HepG2 (cell line): ENCODE measurements at regions not wholly inside any gene's neighbourhood (a gene's known extent, or its start where the extent isn't known, plus 50 kb on each side); places are given as distances from the start of the nearest gene placed in this dataset.

Source experiments
- ATAC-seq: fragments of 200-7000 bp; cut with Tn5 transposase; 3 replicates; pipeline ENCODE4 v1.9.1; 2020; ENCODE audit warnings: mild to moderate bottlenecking, moderate library complexity
- BruUV-seq: library from RNA; stranded (reverse); fragments of 400-500 nt; replicated peaks from 2 replicates; lab custom pipeline; 2021; lab: Mats Ljungman, UMichigan
- CTCF ChIA-PET: fragments of 300-600 bp; formaldehyde crosslinking; extraction: SDS; loops from one replicate; lab custom pipeline; 2021; ENCODE audit warnings: low total read pairs, inconsistent platforms, low intra/inter-chr PET ratio; lab: Yijun Ruan, JAX
- POLR2A ChIA-PET: fragments of 350-600 bp; sonication (Branson Sonifier 250); formaldehyde crosslinking; loops from one replicate; lab custom pipeline; 2020; ENCODE audit warnings: antibody characterized with exemption, inconsistent platforms; lab: Yijun Ruan, JAX
- DNase-seq: peaks from one replicate; pipeline ENCODE4 v3.0.0-alpha.2; 2015; ENCODE audit warnings: low spot score
- FAIRE-seq: peaks from 3 replicates; lab custom pipeline; 2011; peaks lifted over from hg19 to GRCh38; lab: Jason Lieb, UNC
- H2AFZ ChIP-seq: one replicate; pipeline ENCODE4 v1.6.1; 2011; ENCODE audit warnings: low read length, inconsistent platforms
- H3K27ac ChIP-seq: fragments of 300-600 bp; 3 replicates; pipeline ENCODE4 v1.8.0; 2011; ENCODE audit warnings: mixed run types, mild to moderate bottlenecking, mixed read lengths, low read length, inconsistent platforms; ENCODE audit not compliant: insufficient read depth; ENCODE audit errors: extremely low read length
- H3K27me3 ChIP-seq, 2 experiments: fragments of 200-600 bp in 1 of 2; 2 replicates in 1 of 2; 3 replicates in 1 of 2; pipeline versions ENCODE4 v1.6.0 to v1.8.0; 2011; ENCODE audit warnings: low read length in 2 of 2, mild to moderate bottlenecking in 2 of 2, moderate library complexity in 2 of 2, inconsistent platforms in 1 of 2; ENCODE audit not compliant: insufficient read depth in 2 of 2, control insufficient read depth in 1 of 2
- H3K36me3 ChIP-seq, 2 experiments: fragments of 200-600 bp in 1 of 2; replicated peaks in 1 of 2; 2 replicates in 1 of 2; 3 replicates in 1 of 2; pipeline versions ENCODE4 v1.5.1 to v1.8.0; 2011; ENCODE audit warnings: low read length in 2 of 2, inconsistent platforms in 1 of 2; ENCODE audit not compliant: insufficient read depth in 2 of 2, control insufficient read depth in 1 of 2
- H3K4me1 ChIP-seq: 2 replicates; pipeline ENCODE4 v1.5.1; 2012; ENCODE audit warnings: low read length, inconsistent platforms; ENCODE audit not compliant: insufficient read depth
- H3K4me2 ChIP-seq: 2 replicates; pipeline ENCODE4 v1.6.0; 2011; ENCODE audit warnings: low read depth, low read length, inconsistent platforms
- H3K4me3 ChIP-seq, 3 experiments: fragments of 200-600 bp in 1 of 3; sonication (generic), shearing (Covaris generic) in 1 of 3; replicated peaks in 1 of 3; 2 replicates each; pipeline ENCODE4 v1.5.1; 2011 to 2016; ENCODE audit warnings: low read length in 3 of 3, inconsistent platforms in 2 of 3, low read depth in 2 of 3, mild to moderate bottlenecking in 2 of 3, control low read depth in 1 of 3, mixed read lengths in 1 of 3; ENCODE audit not compliant: insufficient read depth in 1 of 3
- H3K79me2 ChIP-seq: one replicate; pipeline ENCODE4 v1.6.1; 2011; ENCODE audit warnings: low read length, inconsistent platforms; ENCODE audit not compliant: insufficient read depth
- H3K9ac ChIP-seq: 2 replicates; pipeline ENCODE4 v1.6.0; 2011; ENCODE audit warnings: mild to moderate bottlenecking, low read depth, low read length, inconsistent platforms; ENCODE audit not compliant: insufficient read depth
- H3K9me3 ChIP-seq: 2 replicates; pipeline ENCODE4 v1.5.1; 2012; ENCODE audit warnings: mild to moderate bottlenecking, low read length
- H4K20me1 ChIP-seq: 2 replicates; pipeline ENCODE4 v1.6.0; 2011; ENCODE audit warnings: inconsistent platforms, mild to moderate bottlenecking, low read length, moderate library complexity; ENCODE audit not compliant: insufficient read depth
- CAMTA2 ChIP-seq: sonication (generic); formaldehyde crosslinking; IDR thresholded peaks from 2 replicates; pipeline ENCODE4 v1.4.0; 2020; ENCODE audit warnings: mild to moderate bottlenecking, missing genetic modification reagents, borderline replicate concordance
- IRF2 ChIP-seq: IDR thresholded peaks from 2 replicates; pipeline ENCODE4 v1.6.1; 2018; ENCODE audit warnings: missing genetic modification reagents, missing compliant biosample characterization
- JUNB ChIP-seq: sonication (generic); formaldehyde crosslinking; IDR thresholded peaks from 2 replicates; pipeline ENCODE4 v1.8.0; 2022; ENCODE audit warnings: missing genetic modification reagents, mild to moderate bottlenecking, borderline replicate concordance
- KAT8 ChIP-seq: IDR thresholded peaks from 2 replicates; pipeline ENCODE4 v1.6.1; 2016; ENCODE audit warnings: missing genetic modification reagents, missing compliant biosample characterization
- MED13 ChIP-seq: sonication (generic); formaldehyde crosslinking; IDR thresholded peaks from 2 replicates; pipeline ENCODE4 v1.5.0; 2020; ENCODE audit warnings: missing genetic modification reagents
- MXD1 ChIP-seq: sonication (generic); formaldehyde crosslinking; IDR thresholded peaks from 2 replicates; pipeline ENCODE4 v1.4.0; 2020; ENCODE audit warnings: mild to moderate bottlenecking, missing genetic modification reagents
- RFXANK ChIP-seq: IDR thresholded peaks from 2 replicates; pipeline ENCODE4 v1.6.1; 2016
- SSRP1 ChIP-seq: IDR thresholded peaks from 2 replicates; pipeline ENCODE4 v1.6.1; 2016; ENCODE audit warnings: control low read depth
- ZMYM2 ChIP-seq: sonication (generic); formaldehyde crosslinking; IDR thresholded peaks from 2 replicates; pipeline ENCODE4 v1.8.0; 2022; ENCODE audit warnings: mild to moderate bottlenecking, missing genetic modification reagents
- ZNF441 ChIP-seq: sonication (generic); formaldehyde crosslinking; IDR thresholded peaks from 2 replicates; pipeline ENCODE4 v1.7.0; 2021; ENCODE audit warnings: missing genetic modification reagents, borderline replicate concordance
- ZNF614 ChIP-seq: IDR thresholded peaks from 2 replicates; pipeline ENCODE4 v1.6.1; 2018; ENCODE audit warnings: missing biosample characterization, missing genetic modification reagents, inconsistent platforms, borderline replicate concordance
- ZNF782 ChIP-seq: sonication (generic); formaldehyde crosslinking; IDR thresholded peaks from 2 replicates; pipeline ENCODE4 v1.4.0; 2020; ENCODE audit warnings: missing genetic modification reagents, mild to moderate bottlenecking, borderline replicate concordance
- ZZZ3 ChIP-seq: sonication (generic); formaldehyde crosslinking; IDR thresholded peaks from 2 replicates; pipeline ENCODE4 v1.4.0; 2020; ENCODE audit warnings: missing genetic modification reagents, mild to moderate bottlenecking, borderline replicate concordance
- WGBS: methylation state at CpG from one replicate; pipeline ENCODE4 v1.1.6; 2017; ENCODE audit warnings: low lambda C conversion rate; 5-methylcytosine and 5-hydroxymethylcytosine counted together
- in situ Hi-C: cut with HindIII; loops from 2 replicates; pipeline ENCODE4 v1.10.0; 2017; ENCODE audit warnings: low pct_unique_long_range_greater_than_20kb; ENCODE audit not compliant: extremely low pct_ligation_motif_present
- intact Hi-C: fragments of 100-400 bp; cut with micrococcal nuclease; formaldehyde crosslinking; loops from one replicate; pipeline ENCODE4 v1.10.0; 2022; ENCODE audit not compliant: unreplicated experiment
- TF ChIP-seq, protein P1 (sequence below): sonication (generic); formaldehyde crosslinking; IDR thresholded peaks from 2 replicates; pipeline ENCODE4 v1.5.0; 2020; ENCODE audit warnings: missing genetic modification reagents

DNA sequence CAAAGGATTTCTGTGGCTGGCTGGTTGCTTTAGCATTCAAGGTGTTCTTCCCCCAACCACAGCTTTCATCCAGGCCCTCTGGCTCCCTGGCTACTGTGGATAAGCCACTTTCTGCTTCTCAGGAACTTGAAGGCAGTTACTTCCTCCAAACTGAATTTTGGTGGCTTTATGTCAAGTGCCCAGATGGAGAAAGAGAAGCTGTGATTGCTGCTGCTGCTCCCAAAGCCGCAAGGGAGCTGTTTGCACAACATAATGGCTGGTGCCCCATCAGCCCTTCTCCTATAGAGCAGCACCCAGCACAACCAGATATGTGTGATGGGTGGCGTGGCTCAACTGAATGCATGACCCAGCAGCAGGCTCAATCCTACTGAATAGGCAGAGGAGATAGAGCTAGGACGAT, 465.2 kb downstream of the MAFB start:
- in situ Hi-C loops (no loop called here), intact Hi-C loops (no loop called here)
- Histone ChIP-seq H3K27ac (no peak overlapping the region), H3K9me3 (0 out of 2 replicates have a peak, but pooled peaks cover 4% of the 10 kb centered on the region), H3K36me3 (no peaks in the 10 kb centered on the region), H3K4me1 (no peaks in the 10 kb centered on the region), H4K20me1 (no peaks in the 10 kb centered on the region), H3K4me3 (no peak overlapping the region), H3K9ac (no peak overlapping the region), H3K4me2 (no peak overlapping the region), H2AFZ (no peak overlapping the region), H3K27me3 (no peaks in the 10 kb centered on the region), H3K79me2 (no peaks in the 10 kb centered on the region)
- 10% methylated on average over 3 of the region's 3 CpGs for WGBS
- POLR2A ChIA-PET, result no interaction called here
- CTCF ChIA-PET, result no interaction called here
- no peak for DNase-seq
- no peak for FAIRE-seq
- BruUV-seq, result no TSS peak
- TF ChIP-seq ZNF782 (CRISPR knock-in tag) (no peak), ZMYM2 (CRISPR knock-in tag) (no peak), SSRP1 (CRISPR knock-in tag) (no peak), IRF2 (no peak), ZNF614 (no peak), CAMTA2 (no peak), RFXANK (CRISPR knock-in tag) (no peak), ZZZ3 (CRISPR knock-in tag) (no peak), ZNF441 (CRISPR knock-in tag) (no peak), JUNB (CRISPR knock-in tag) (no peak), KAT8 (CRISPR knock-in tag) (no peak), MED13 (CRISPR knock-in tag) (no peak), MXD1 (no peak)
- TF ChIP-seq, protein P1, sequence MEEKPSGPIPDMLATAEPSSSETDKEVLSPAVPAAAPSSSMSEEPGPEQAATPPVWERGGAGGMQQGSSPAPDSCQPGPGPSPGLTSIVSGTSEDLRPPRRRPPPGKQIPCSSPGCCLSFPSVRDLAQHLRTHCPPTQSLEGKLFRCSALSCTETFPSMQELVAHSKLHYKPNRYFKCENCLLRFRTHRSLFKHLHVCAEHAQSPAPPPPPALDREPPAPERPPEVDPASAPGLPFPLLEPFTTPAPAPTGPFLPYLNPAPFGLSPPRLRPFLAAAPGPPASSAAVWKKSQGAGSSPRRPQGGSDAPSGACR (CRISPR knock-in tag), result no peak
- no peak for ATAC-seq
